Astrocyte of the spinal cord (primary cell): ENCODE measurements at regions not wholly inside any gene's neighbourhood (a gene's known extent, or its start where the extent isn't known, plus 50 kb on each side); places are given as distances from the start of the nearest gene placed in this dataset.
"Not testable (repeated sequence)": the region's sequence is repeated elsewhere in the genome, so short reads cannot be mapped to it uniquely, and the experiment has no call there.

Experiments
- DNase-seq: peaks from one replicate; pipeline ENCODE4 v3.0.0; 2011; ENCODE audit warnings: low read depth, low spot score
- H3K4me3 ChIP-seq: 2 replicates; pipeline ENCODE4 v1.5.1; 2011; ENCODE audit warnings: low read depth, mild to moderate bottlenecking, low read length, moderate library complexity
- in situ Hi-C: cut with HindIII; loops from 2 replicates; pipeline ENCODE4 v1.10.0; 2017; ENCODE audit warnings: low sequenced_read_pairs
- TF ChIP-seq, protein P1 (sequence below): IDR thresholded peaks from 2 replicates; pipeline ENCODE4 v1.5.1; 2012; ENCODE audit warnings: low read depth, mild to moderate bottlenecking, low read length, inconsistent platforms

DNA sequence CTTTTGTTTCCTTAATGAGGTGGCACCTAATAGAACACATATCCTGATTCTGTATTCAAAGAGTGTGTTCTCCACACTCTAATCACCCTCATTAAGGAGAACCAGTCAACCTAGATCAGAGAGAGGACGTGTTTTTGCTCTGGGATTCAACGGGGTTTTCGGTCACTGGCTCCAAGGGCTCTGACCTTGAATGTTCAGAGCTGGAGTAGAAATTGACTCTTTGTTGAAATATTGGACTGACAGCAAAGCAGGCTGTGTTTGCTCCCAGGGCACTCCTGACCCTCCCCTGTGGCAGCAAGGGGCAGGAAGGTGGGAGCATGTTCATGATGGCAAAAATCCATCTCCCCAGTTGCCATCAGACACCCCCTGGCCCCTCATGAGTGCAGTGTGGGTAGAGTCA, 1193.0 kb downstream of the AACS start:
- in situ Hi-C loops: no loop called here
- TF ChIP-seq, protein P1, sequence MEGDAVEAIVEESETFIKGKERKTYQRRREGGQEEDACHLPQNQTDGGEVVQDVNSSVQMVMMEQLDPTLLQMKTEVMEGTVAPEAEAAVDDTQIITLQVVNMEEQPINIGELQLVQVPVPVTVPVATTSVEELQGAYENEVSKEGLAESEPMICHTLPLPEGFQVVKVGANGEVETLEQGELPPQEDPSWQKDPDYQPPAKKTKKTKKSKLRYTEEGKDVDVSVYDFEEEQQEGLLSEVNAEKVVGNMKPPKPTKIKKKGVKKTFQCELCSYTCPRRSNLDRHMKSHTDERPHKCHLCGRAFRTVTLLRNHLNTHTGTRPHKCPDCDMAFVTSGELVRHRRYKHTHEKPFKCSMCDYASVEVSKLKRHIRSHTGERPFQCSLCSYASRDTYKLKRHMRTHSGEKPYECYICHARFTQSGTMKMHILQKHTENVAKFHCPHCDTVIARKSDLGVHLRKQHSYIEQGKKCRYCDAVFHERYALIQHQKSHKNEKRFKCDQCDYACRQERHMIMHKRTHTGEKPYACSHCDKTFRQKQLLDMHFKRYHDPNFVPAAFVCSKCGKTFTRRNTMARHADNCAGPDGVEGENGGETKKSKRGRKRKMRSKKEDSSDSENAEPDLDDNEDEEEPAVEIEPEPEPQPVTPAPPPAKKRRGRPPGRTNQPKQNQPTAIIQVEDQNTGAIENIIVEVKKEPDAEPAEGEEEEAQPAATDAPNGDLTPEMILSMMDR: no peak
- no peak overlapping the region for H3K4me3 ChIP-seq
- no peak for DNase-seq

DNA sequence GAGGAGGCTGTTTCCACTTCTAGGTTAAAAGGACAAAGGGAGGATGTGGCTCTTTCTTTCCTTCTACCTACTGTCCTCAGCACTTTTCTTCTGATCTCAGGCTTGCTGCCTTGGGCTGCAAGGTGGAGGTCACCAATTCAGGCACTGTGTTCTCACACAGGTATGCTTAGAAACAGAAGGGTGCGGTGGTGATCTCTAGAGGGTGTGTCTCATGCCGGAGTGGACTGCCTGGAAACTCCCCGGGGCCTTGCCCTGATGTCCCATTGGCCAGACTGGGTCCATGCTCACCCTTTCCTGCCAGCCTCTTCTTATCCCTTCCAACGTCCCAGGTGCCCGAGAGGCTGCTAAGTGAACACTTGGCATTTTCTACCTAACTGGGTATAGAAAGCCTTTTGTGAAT, 1197.6 kb downstream of the AACS start:
- TF ChIP-seq, protein P1: no peak
- in situ Hi-C loops: no loop called here

DNA sequence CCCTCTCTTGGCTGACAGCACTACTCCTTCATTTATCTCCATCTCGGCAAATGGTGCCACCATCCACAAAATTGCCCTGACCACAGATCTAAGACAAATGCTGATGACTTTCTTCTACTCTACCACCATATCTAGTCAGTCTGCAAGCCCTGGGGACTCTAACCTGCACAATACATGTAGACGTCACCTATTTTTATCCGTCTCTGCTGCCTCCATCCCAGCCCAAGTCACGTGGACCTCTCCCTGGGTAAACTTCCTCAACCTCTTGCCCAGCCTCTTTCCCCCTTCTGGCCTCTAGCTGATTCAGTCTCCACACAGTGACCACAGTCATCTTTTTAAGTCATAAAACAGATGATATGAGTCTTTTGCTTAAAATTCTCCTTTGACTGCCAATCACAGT, 1203.0 kb downstream of the AACS start:
- no peak overlapping the region for H3K4me3 ChIP-seq
- DNase-seq: no peak
- in situ Hi-C loops: no loop called here
- TF ChIP-seq, protein P1: no peak

More for the DNA sequence above, 1197.6 kb downstream of the AACS start:
- H3K4me3 ChIP-seq: no peak overlapping the region
- no peak for DNase-seq

DNA sequence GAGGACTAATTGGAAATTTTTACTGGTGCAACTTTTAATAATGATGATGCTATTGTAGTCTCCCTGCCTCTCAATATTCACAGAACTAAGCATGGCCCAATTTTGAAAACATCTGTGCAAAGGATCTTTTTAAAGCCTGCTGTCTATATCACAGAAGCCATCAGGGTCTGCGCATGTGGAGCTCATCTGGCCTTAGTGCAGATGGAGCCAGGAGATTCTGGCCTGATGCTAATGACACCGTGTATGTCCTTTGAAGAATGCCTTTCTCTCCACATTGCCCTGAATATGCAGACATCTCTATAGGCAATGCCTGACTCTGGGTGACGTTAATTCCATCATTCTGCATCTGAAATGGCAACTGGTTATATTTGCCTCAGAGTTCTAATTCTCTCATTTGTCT, 1205.9 kb downstream of the AACS start:
- no peak for DNase-seq
- H3K4me3 ChIP-seq: no peak overlapping the region
- TF ChIP-seq, protein P1: no peak
- in situ Hi-C loops: no loop called here

DNA sequence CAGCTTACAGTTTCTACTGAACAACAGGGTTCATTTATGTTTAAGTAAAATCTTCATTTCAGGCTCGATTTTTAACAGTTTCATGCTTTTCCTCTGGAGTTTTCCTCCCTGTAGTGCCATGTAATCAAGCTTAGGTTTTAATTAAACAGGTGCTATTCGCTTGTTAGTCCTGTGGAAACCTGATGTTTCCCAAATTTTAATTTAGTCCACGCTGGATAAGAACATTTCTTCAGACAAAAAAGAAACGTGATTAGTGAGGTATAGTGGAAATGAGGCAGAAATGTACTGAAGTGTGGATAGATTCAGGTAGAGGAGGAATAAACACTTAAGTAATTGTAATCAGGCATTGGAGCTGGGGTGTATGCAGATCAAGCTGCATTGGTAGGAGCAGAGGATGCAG, 1217.5 kb downstream of the AACS start:
- no peak for DNase-seq
- TF ChIP-seq, protein P1: no peak
- in situ Hi-C loops: no loop called here
- no peak overlapping the region for H3K4me3 ChIP-seq

DNA sequence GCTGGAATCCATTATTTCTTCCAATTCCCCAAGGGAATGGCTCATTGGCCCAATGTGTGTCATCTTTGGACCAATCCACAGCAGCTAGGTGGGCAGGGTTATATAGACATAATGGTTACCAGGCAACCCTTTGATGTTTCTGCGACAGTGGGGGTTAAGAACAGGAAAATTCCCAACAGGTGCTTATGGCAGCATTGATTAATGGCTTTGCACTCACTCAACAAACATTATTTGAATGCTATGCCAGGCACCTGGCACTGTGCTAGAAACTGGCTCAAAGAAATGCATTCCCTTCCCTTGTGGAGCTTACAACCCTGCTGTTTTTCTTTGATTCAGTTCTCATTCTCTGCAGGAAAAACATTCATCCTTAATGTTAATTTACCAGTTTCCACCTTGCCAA, 1221.0 kb downstream of the AACS start:
- in situ Hi-C loops: no loop called here
- TF ChIP-seq, protein P1: no peak
- H3K4me3 ChIP-seq: no peak overlapping the region
- DNase-seq: no peak

DNA sequence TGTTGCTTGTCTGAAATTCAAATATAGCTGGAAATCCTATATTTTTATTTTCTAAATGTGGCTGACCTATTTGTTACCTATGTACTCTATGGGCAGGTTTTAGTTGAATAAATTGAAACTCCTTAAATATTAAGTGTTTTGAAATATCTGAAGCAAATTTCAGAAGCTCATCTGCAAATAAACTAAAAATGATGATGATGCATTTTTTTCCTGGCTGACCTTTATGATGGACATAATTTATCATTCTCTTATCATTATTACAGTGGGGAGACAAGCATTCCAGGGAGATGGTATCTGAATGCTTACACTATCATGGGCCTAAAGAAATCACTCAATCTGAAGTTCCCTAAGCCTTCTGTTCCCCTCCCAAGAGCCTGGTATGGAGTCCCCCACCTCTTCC, 1225.2 kb downstream of the AACS start:
- no peak for DNase-seq
- H3K4me3 ChIP-seq: no peak overlapping the region
- TF ChIP-seq, protein P1: no peak
- in situ Hi-C loops: no loop called here

DNA sequence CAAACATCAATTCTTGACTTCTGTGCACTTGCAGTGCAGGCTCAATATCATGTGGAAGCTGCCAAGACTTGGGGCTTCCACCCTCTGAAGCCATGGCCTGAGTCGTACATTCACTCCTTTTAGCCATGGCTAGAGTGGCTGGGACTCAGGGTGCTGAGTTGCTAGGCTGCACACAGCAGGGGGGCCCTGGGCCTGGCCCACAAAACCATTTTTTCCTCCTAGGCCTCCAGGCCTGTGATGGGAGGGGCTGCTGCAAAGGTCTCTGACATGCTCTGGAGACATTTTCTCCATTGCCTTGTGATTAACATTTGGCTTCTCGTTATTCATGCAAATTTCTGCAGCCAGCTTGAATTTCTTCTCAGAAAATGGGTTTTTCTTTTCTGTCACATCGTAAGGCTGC, 1226.8 kb downstream of the AACS start:
- DNase-seq, H3K4me3 ChIP-seq, in situ Hi-C loops: not testable (repeated sequence)
